Activated T-cell treated with anti-CD3 and anti-CD28 coated beads, Interleukin-2, amount 50 U/mL, for 4 hours (primary cell): ENCODE measurements at regions not wholly inside any gene's neighbourhood (a gene's known extent, or its start where the extent isn't known, plus 50 kb on each side); places are given as distances from the start of the nearest gene placed in this dataset.

ENCODE experiments used
- ATAC-seq, 2 donors: fragments of 200-7000 bp; cut with Tn5 transposase; one replicate each; pipeline ENCODE4 v1.10.0; 2021
- DNase-seq: peaks from one replicate; pipeline ENCODE4 v3.0.0-alpha.2; 2020
- H3K27me3 Mint-ChIP-seq: one replicate; pipeline ENCODE4 v1.8.0; 2021; ENCODE audit warnings: low read depth, mixed read lengths
- H3K36me3 Mint-ChIP-seq: one replicate; pipeline ENCODE4 v1.8.0; 2022; ENCODE audit warnings: mixed read lengths; ENCODE audit not compliant: insufficient read depth
- H3K4me1 Mint-ChIP-seq: one replicate; pipeline ENCODE4 v1.8.0; 2021; ENCODE audit warnings: low read depth, mixed read lengths
- H3K4me3 Mint-ChIP-seq: one replicate; pipeline ENCODE4 v1.8.0; 2021; ENCODE audit warnings: mild to moderate bottlenecking, moderate library complexity, mixed read lengths
- H3K9me3 Mint-ChIP-seq: one replicate; pipeline ENCODE4 v1.8.0; 2021; ENCODE audit warnings: mixed read lengths

- no peaks in the 10 kb centered on the region for H3K36me3 Mint-ChIP-seq
- ATAC-seq (no peak), DNase-seq (no peak)
- H3K9me3 Mint-ChIP-seq, result no peaks in the 10 kb centered on the region
- peaks cover 19% of the 10 kb centered on the region for H3K27me3 Mint-ChIP-seq
- peaks cover 29% of the 10 kb centered on the region for H3K4me1 Mint-ChIP-seq
- H3K4me3 Mint-ChIP-seq, result peak overlapping the region; percentile 52
Observed at GRCh38 chr1:201741763-201742342, 87.1 kb upstream of the IPO9 start.

- H3K9me3 Mint-ChIP-seq, result no peaks in the 10 kb centered on the region
Observed at GRCh38 chr1:201742476-201742875, 86.5 kb upstream of the IPO9 start.

DNA sequence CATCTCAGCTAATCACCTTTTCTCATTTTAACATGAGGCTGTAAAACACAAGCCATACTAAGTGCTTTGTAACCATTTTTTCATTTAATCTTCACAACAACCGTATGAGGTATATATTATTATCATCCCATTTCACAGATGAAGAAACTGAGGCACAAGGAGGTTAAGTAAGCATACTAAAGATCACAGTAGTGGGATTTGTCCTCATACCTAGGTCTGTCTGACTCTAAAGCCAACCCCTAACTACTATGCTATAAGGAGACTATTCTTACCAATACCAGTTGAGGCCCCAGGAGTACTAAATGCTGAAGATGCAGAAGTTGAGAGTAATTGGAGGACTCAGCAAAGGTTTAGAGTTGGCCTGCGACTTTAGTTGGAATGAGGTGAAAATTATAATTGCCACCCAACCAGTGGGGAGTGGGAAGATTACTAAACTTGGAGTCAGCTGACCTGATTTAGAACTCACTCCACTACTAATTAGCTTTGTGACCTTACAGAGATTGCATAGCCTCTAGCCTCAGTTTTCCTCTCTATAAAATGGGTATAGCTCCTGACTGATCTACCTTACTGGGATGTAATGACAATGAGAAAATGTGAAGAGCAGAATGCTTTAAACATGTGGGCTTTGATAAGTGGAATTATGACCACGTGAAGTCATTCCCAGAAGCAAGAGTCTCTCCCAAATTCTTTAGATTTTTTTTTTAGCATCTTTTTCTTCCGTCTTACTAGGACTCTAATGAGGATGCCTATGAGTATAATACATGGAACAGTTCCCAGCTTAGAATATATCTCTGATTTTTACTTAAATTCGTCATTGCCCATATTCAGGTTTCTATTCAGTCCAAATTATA is 85.8 kb upstream of the IPO9 start:
- ATAC-seq (no peak), DNase-seq (no peak)
- Mint-ChIP-seq H3K9me3 (no peaks in the 10 kb centered on the region), H3K27me3 (peaks cover 18% of the 10 kb centered on the region), H3K36me3 (no peaks in the 10 kb centered on the region), H3K4me3 (no peak overlapping the region), H3K4me1 (peaks cover 29% of the 10 kb centered on the region)

More at GRCh38 chr1:201742476-201742875, 86.5 kb upstream of the IPO9 start:
- Mint-ChIP-seq H3K27me3 (peaks cover 19% of the 10 kb centered on the region), H3K4me3 (no peak overlapping the region), H3K36me3 (no peaks in the 10 kb centered on the region), H3K4me1 (peaks cover 29% of the 10 kb centered on the region)
- DNase-seq (no peak), ATAC-seq (no peak)

- H3K4me1 Mint-ChIP-seq, result peaks cover 16% of the 10 kb centered on the region
- H3K27me3 Mint-ChIP-seq, result peaks cover 6% of the 10 kb centered on the region
- no peak overlapping the region for H3K4me3 Mint-ChIP-seq
- H3K9me3 Mint-ChIP-seq, result no peaks in the 10 kb centered on the region
- ATAC-seq, result no peak
- no peak for DNase-seq
- H3K36me3 Mint-ChIP-seq, result no peaks in the 10 kb centered on the region
Observed at GRCh38 chr1:201745023-201745422, 83.9 kb upstream of the IPO9 start.

- Mint-ChIP-seq H3K27me3 (no peaks in the 10 kb centered on the region), H3K4me1 (peaks cover 11% of the 10 kb centered on the region), H3K4me3 (no peak overlapping the region), H3K9me3 (no peaks in the 10 kb centered on the region), H3K36me3 (no peaks in the 10 kb centered on the region)
- DNase-seq (no peak), ATAC-seq (no peak)
Observed at GRCh38 chr1:201746156-201746555, 82.8 kb upstream of the IPO9 start.

DNA sequence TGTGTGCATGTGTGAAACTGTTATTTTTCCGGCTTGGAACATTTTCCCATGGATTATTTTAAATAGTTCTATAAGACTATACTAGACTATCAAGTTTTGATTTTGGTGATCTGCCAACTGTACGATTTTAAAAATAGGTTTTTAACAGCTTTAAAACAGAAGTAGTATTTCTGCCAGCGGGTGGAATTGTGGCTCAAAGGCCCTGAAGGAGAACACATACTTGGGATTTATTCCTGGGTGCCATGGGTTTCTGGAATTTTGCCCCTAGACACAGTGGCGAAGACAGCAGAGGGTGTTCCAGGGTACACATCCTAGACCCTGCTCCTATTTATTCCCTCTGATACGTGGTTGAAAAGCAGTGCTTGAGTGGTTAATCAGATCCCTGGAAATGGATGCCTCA is 81.7 kb upstream of the IPO9 start:
- H3K36me3 Mint-ChIP-seq, result no peaks in the 10 kb centered on the region
- peaks cover 8% of the 10 kb centered on the region for H3K4me1 Mint-ChIP-seq
- no peak for ATAC-seq
- H3K4me3 Mint-ChIP-seq, result no peak overlapping the region
- no peaks in the 10 kb centered on the region for H3K9me3 Mint-ChIP-seq
- H3K27me3 Mint-ChIP-seq, result no peaks in the 10 kb centered on the region
- DNase-seq, result no peak

DNA sequence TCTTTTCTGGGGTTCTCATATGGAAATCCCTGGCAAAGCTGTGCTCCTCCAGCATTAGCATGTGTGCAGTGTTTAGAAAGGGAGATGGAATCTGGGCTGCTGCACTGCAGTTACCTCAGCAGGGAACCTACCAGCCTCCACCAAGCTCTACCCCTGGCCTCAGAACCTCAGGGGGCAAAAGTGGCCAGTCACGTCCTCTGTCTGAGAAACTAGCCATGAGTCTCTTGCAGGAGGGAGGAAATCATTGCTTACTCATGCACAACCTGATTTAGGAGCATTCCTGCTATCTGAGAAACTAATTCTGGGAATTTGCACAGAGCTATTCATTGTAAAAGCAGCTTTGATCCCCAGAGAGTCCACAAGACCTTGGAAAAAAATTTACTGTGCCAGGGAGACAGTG is 80.6 kb upstream of the IPO9 start:
- H3K9me3 Mint-ChIP-seq, result no peaks in the 10 kb centered on the region
- no peak for ATAC-seq
- H3K4me1 Mint-ChIP-seq, result peaks cover 8% of the 10 kb centered on the region
- H3K4me3 Mint-ChIP-seq, result no peak overlapping the region
- no peak for DNase-seq
- H3K36me3 Mint-ChIP-seq, result no peaks in the 10 kb centered on the region
- no peaks in the 10 kb centered on the region for H3K27me3 Mint-ChIP-seq

DNA sequence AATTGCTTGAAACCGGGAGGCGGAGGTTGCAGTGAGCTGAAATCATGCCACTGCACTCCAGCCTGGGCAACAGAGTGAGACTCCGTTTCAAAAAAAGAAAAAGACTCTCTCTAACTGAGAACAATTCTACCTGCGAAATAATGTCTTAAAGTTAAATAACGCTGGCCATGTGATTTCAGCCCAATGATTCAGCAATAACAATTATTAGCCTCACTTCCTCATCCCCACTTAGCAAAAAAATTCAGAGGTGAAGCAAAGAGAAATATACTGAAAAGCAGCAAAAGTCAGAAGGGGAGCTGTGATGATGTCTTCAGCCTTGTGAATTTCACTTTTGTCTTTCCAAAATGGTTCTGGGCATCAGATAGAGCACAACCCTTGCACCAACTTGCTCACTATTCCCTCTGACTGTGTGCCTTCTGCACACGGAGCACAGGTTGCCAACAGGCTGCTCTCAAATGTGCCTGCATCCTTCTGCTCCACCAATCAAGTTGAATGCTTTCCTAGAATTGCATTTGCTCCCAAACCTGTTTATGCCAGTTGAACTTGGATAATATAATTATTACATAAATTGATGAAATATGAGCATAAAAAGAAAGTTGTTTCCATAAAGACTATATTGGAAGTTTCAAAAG is 79.8 kb upstream of the IPO9 start:
- peaks cover 8% of the 10 kb centered on the region for H3K4me1 Mint-ChIP-seq

DNA sequence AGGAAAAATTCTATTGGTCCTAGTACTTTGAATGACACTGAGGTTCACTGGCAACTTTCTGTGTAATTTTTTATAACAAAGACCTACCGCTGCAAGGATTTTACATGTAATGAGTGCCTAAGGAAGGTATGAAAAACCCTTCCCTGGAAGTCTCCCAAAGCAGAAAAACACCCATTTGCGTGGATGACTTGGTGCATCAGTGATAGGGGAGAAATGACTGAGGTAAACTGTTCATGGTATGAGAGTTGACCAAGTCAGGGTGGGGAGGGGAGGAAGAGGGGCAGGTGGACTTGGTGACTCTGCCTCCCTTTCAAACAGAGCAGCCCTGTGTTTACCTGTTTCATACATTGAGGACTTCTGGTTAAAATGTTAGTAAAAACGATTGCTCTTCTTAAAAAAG is 78.8 kb upstream of the IPO9 start:
- H3K27me3 Mint-ChIP-seq, result peaks cover 2% of the 10 kb centered on the region
- peaks cover 8% of the 10 kb centered on the region for H3K4me1 Mint-ChIP-seq
- H3K9me3 Mint-ChIP-seq, result no peaks in the 10 kb centered on the region
- no peak overlapping the region for H3K4me3 Mint-ChIP-seq
- ATAC-seq, result no peak
- H3K36me3 Mint-ChIP-seq, result no peaks in the 10 kb centered on the region
- no peak for DNase-seq

More for the DNA sequence above, 79.8 kb upstream of the IPO9 start:
- Mint-ChIP-seq H3K4me3 (no peak overlapping the region), H3K27me3 (peaks cover 2% of the 10 kb centered on the region), H3K36me3 (no peaks in the 10 kb centered on the region), H3K9me3 (no peaks in the 10 kb centered on the region)
- ATAC-seq (no peak), DNase-seq (no peak)

DNA sequence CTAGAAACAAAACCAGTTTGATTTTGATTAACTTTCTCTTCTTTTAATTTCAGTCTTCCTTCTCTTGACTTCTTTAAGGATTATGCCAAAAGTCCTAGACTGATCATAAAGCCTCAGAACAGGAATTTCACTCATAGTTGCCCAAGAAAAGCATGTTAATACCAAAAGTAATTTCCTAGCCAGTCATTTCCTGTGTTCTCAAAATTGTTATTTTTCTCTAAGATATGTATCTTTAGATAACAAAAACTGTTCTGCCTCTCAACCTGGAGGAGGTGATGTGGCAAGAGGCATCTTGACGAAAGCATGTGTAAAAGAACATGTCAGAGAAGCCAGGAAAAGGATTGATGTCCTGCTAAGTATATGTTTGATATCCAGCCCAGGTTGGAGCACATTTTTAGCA is 78.0 kb upstream of the IPO9 start:
- no peak overlapping the region for H3K4me3 Mint-ChIP-seq
- no peaks in the 10 kb centered on the region for H3K9me3 Mint-ChIP-seq
- no peaks in the 10 kb centered on the region for H3K36me3 Mint-ChIP-seq
- ATAC-seq (no peak), DNase-seq (no peak)
- H3K4me1 Mint-ChIP-seq, result peaks cover 8% of the 10 kb centered on the region
- H3K27me3 Mint-ChIP-seq, result peaks cover 2% of the 10 kb centered on the region

DNA sequence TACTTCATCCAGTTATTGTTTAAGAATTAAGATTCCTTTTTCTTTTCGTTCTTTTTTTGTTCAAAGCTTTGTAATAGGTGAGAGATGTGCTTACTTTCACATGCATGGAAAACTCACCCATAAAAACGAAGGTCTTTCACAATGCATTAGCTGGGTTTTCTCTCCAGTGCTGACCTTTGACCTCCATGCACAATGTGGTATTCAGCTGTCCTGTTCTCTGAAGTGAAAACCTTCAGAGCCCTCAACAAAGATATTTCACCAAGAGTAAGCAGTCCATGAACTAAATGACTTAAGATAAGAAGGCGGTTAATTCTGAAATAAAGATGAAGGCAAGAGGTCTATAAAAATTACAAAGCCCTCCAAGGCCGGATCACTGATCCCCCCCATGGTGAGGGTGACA is 77.1 kb upstream of the IPO9 start:
- peaks cover 10% of the 10 kb centered on the region for H3K4me1 Mint-ChIP-seq

GRCh38 chr1:201752333-201752732 is 76.6 kb upstream of the IPO9 start:
- H3K4me3 Mint-ChIP-seq, result no peak overlapping the region
- H3K27me3 Mint-ChIP-seq, result peaks cover 5% of the 10 kb centered on the region
- H3K4me1 Mint-ChIP-seq, result peaks cover 14% of the 10 kb centered on the region
- ATAC-seq, result no peak
- no peaks in the 10 kb centered on the region for H3K36me3 Mint-ChIP-seq
- no peak for DNase-seq
- no peaks in the 10 kb centered on the region for H3K9me3 Mint-ChIP-seq

More for the DNA sequence above, 77.1 kb upstream of the IPO9 start:
- Mint-ChIP-seq H3K4me3 (no peak overlapping the region), H3K9me3 (no peaks in the 10 kb centered on the region), H3K27me3 (peaks cover 5% of the 10 kb centered on the region), H3K36me3 (no peaks in the 10 kb centered on the region)
- no peak for DNase-seq
- ATAC-seq, result no peak

DNA sequence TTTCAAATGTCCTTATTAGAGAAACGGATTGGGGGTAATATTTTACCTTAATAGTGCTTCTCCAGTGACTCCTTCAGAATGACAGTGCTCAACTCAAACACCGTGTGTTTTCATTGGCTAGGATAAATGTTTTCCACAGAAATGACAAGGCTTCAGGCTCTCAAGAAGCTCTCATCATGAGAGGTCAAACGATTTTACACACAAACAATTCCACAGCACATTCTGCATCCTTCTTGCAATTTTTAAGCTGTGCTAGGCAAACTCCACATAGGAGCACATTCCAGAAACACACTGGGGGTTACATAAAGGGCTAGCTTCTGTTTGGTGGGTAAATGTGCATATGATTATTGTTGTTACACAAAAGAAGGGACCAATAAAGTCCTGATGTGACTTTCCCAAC is 75.5 kb upstream of the IPO9 start:
- no peak for ATAC-seq
- H3K4me1 Mint-ChIP-seq, result peaks cover 14% of the 10 kb centered on the region
- DNase-seq, result no peak

DNA sequence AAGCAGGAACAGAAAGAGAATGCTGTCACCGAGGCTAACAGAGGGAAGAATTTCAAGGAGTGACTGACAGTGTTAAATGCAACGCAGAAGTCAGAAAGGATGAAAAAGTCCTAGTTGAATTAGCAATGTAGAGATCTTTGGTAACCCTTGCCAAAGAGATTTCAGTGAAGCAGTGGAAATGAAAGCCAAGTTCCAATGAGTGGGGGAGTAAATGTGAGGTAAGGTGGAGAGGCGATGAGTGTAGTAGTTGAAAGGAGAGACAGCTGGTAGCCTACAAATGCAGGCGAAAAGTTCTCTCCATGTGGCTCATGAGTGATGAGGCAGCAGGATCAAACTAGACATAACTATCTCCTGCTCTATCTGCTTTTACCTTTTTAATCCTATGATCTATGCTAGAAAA is 74.6 kb upstream of the IPO9 start:
- no peaks in the 10 kb centered on the region for H3K9me3 Mint-ChIP-seq
- no peaks in the 10 kb centered on the region for H3K36me3 Mint-ChIP-seq
- peaks cover 5% of the 10 kb centered on the region for H3K27me3 Mint-ChIP-seq
- DNase-seq (no peak), ATAC-seq (no peak)
- no peak overlapping the region for H3K4me3 Mint-ChIP-seq
- H3K4me1 Mint-ChIP-seq, result peaks cover 14% of the 10 kb centered on the region

More for the DNA sequence above, 75.5 kb upstream of the IPO9 start:
- no peaks in the 10 kb centered on the region for H3K9me3 Mint-ChIP-seq
- H3K4me3 Mint-ChIP-seq, result no peak overlapping the region
- peaks cover 5% of the 10 kb centered on the region for H3K27me3 Mint-ChIP-seq
- H3K36me3 Mint-ChIP-seq, result no peaks in the 10 kb centered on the region

GRCh38 chr1:201755200-201755599 is 73.8 kb upstream of the IPO9 start:
- no peak for ATAC-seq
- no peak for DNase-seq
- H3K36me3 Mint-ChIP-seq, result no peaks in the 10 kb centered on the region
- H3K9me3 Mint-ChIP-seq, result no peaks in the 10 kb centered on the region
- no peak overlapping the region for H3K4me3 Mint-ChIP-seq
- H3K4me1 Mint-ChIP-seq, result peaks cover 14% of the 10 kb centered on the region
- H3K27me3 Mint-ChIP-seq, result peaks cover 5% of the 10 kb centered on the region
